DND-41 (cell line): ENCODE measurements at regions not wholly inside any gene's neighbourhood (a gene's known extent, or its start where the extent isn't known, plus 50 kb on each side); places are given as distances from the start of the nearest gene placed in this dataset.

Experiments used
- ATAC-seq: fragments of 200-7000 bp; cut with Tn5 transposase; 3 replicates; pipeline ENCODE4 v1.9.1; 2021; ENCODE audit warnings: low read depth; ENCODE audit not compliant: insufficient read depth
- DNase-seq: peaks from one replicate; pipeline ENCODE4 v3.0.0-alpha.2; 2020
- H2AFZ ChIP-seq: 2 replicates; pipeline ENCODE4 v1.6.0; 2012; ENCODE audit warnings: low read depth, low read length
- H3K27ac ChIP-seq: 2 replicates; pipeline ENCODE4 v1.5.1; 2012; ENCODE audit warnings: low read length, inconsistent platforms
- H3K27me3 ChIP-seq: fragments of 200-600 bp; sonication (generic); 2 replicates; pipeline ENCODE4 v1.6.0; 2012; ENCODE audit warnings: low read length, mild to moderate bottlenecking, inconsistent platforms; ENCODE audit not compliant: insufficient read depth, poor library complexity
- H3K36me3 ChIP-seq: 2 replicates; pipeline ENCODE4 v1.5.1; 2012; ENCODE audit warnings: low read length, inconsistent platforms; ENCODE audit not compliant: insufficient read depth
- H3K4me1 ChIP-seq: 2 replicates; pipeline ENCODE4 v1.5.1; 2012; ENCODE audit warnings: mild to moderate bottlenecking, low read length; ENCODE audit not compliant: insufficient read depth
- H3K4me2 ChIP-seq: 2 replicates; pipeline ENCODE4 v1.6.0; 2012; ENCODE audit warnings: mild to moderate bottlenecking, moderate library complexity, low read length, inconsistent platforms; ENCODE audit not compliant: insufficient read depth
- H3K4me3 ChIP-seq, 2 experiments: fragments of 200-600 bp in 1 of 2; shearing (Covaris generic) in 1 of 2; 2 replicates each; pipeline ENCODE4 v1.5.1; 2012 to 2016; ENCODE audit warnings: inconsistent platforms in 2 of 2, low read length in 2 of 2, mild to moderate bottlenecking in 2 of 2, low read depth in 1 of 2, moderate library complexity in 1 of 2
- H3K79me2 ChIP-seq: 2 replicates; pipeline ENCODE4 v1.6.0; 2012; ENCODE audit warnings: low read length, inconsistent platforms; ENCODE audit not compliant: insufficient read depth
- H3K9ac ChIP-seq: 2 replicates; pipeline ENCODE4 v1.6.0; 2012; ENCODE audit warnings: low read depth, mild to moderate bottlenecking, inconsistent platforms, low read length, moderate library complexity
- H3K9me3 ChIP-seq: 2 replicates; pipeline ENCODE4 v1.5.1; 2012; ENCODE audit warnings: low read length, moderate library complexity, mild to moderate bottlenecking, inconsistent platforms; ENCODE audit not compliant: insufficient read depth, severe bottlenecking
- H4K20me1 ChIP-seq: 2 replicates; pipeline ENCODE4 v1.6.0; 2012; ENCODE audit warnings: low read length; ENCODE audit not compliant: insufficient read depth
- EZH2 ChIP-seq: IDR thresholded peaks from 3 replicates; pipeline ENCODE4 v1.6.1; 2012; ENCODE audit warnings: borderline replicate concordance, low read depth, mild to moderate bottlenecking, moderate library complexity, low read length, inconsistent platforms; ENCODE audit not compliant: severe bottlenecking
- TF ChIP-seq, protein P1 (sequence below): IDR thresholded peaks from 2 replicates; pipeline ENCODE4 v1.5.1; 2012; ENCODE audit warnings: borderline replicate concordance, low read length, moderate library complexity, mild to moderate bottlenecking; ENCODE audit not compliant: poor library complexity, severe bottlenecking; ENCODE audit errors: extremely low read depth

DNA sequence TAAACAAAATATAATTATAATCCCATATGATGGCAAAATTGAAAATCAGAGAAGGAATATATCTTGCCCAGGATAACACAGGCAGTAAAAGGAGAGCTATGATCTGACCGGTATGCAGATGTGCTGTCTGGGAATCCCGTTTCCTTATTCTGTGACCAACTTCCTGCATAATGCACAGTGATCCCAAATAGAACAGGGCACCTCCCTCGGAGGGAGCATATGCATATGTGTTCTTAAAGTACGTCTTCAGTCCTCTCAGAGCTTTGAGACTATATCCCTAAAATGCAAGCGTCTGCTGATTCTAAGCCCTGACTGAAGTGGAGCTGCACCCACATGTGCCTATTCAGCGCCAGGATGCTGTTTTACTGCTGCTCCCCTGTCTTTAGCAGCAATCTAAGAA is 366.1 kb upstream of the PTBP2 start:
- H3K9ac ChIP-seq, result no peak overlapping the region
- no peak overlapping the region for H2AFZ ChIP-seq
- H3K9me3 ChIP-seq, result no peaks in the 10 kb centered on the region
- H3K27ac ChIP-seq, result no peak overlapping the region
- no peaks in the 10 kb centered on the region for H3K27me3 ChIP-seq
- no peaks in the 10 kb centered on the region for H3K4me1 ChIP-seq
- H3K79me2 ChIP-seq, result no peaks in the 10 kb centered on the region
- no peaks in the 10 kb centered on the region for H3K36me3 ChIP-seq
- no peak for TF ChIP-seq EZH2
- TF ChIP-seq, protein P1, sequence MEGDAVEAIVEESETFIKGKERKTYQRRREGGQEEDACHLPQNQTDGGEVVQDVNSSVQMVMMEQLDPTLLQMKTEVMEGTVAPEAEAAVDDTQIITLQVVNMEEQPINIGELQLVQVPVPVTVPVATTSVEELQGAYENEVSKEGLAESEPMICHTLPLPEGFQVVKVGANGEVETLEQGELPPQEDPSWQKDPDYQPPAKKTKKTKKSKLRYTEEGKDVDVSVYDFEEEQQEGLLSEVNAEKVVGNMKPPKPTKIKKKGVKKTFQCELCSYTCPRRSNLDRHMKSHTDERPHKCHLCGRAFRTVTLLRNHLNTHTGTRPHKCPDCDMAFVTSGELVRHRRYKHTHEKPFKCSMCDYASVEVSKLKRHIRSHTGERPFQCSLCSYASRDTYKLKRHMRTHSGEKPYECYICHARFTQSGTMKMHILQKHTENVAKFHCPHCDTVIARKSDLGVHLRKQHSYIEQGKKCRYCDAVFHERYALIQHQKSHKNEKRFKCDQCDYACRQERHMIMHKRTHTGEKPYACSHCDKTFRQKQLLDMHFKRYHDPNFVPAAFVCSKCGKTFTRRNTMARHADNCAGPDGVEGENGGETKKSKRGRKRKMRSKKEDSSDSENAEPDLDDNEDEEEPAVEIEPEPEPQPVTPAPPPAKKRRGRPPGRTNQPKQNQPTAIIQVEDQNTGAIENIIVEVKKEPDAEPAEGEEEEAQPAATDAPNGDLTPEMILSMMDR, result no peak
- H3K4me2 ChIP-seq, result no peak overlapping the region
- no peak for ATAC-seq
- H3K4me3 ChIP-seq, result no peak overlapping the region
- no peak for DNase-seq
- no peaks in the 10 kb centered on the region for H4K20me1 ChIP-seq

DNA sequence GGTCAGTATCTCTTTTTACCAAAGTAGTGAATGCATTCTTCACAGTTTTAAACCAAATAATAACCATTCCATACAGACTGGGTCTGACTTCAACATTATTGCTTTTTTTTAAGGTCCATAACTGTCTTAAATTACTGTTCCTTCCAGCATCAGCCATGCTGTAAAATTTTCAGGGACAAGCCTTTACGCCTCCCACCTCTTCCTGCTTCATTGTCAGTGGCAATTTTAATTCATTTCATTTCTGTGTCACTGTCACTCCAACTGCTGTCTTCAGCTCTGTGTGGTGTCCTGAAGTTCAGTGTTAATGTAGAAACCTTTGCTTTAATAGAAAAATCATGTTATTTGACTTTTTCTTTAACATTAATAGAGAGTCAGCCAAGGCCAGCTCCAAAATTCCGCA is 365.6 kb upstream of the PTBP2 start:
- Histone ChIP-seq H3K36me3 (no peaks in the 10 kb centered on the region), H2AFZ (no peak overlapping the region), H3K4me3 (no peak overlapping the region), H3K9me3 (no peaks in the 10 kb centered on the region), H4K20me1 (no peaks in the 10 kb centered on the region), H3K4me2 (no peak overlapping the region), H3K27ac (no peak overlapping the region), H3K79me2 (no peaks in the 10 kb centered on the region), H3K9ac (no peak overlapping the region), H3K27me3 (no peaks in the 10 kb centered on the region), H3K4me1 (no peaks in the 10 kb centered on the region)
- TF ChIP-seq, protein P1, result no peak
- no peak for TF ChIP-seq EZH2
- ATAC-seq, result no peak
- no peak for DNase-seq

DNA sequence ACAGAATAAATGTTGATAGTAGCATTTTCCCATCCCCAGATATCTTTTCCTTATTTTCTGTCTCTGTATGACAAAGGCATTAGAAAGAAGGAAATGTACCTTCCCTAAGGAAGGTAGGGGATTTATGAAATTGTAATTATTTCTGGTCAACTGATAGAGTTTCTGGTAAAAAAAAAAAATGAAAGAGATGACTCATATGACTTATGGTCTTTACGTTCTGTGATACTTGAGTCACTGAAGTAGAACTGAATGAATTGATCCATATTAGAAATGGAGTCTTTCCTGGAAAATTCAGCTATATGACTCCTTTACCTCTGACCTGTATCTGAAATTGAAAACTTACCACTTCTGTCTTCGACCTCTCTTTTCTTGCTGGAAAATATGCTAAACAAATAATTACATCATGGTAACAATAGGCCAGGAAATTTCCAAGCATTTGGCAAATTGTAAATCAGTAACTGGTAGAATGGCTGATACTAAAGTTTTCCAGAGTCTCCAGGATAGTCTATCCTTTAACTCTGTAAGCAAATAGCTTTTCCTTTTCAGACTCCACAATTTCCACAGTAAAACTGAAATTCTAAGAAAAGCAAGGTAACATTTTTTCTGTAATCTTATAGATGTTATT is 364.3 kb upstream of the PTBP2 start:
- Histone ChIP-seq H3K4me2 (no peak overlapping the region), H3K4me1 (no peaks in the 10 kb centered on the region), H3K36me3 (no peaks in the 10 kb centered on the region), H2AFZ (no peak overlapping the region), H3K9ac (no peak overlapping the region), H3K27ac (no peak overlapping the region), H3K27me3 (no peaks in the 10 kb centered on the region), H3K79me2 (no peaks in the 10 kb centered on the region), H4K20me1 (no peaks in the 10 kb centered on the region), H3K9me3 (no peaks in the 10 kb centered on the region), H3K4me3 (no peak overlapping the region)
- TF ChIP-seq EZH2, result no peak
- TF ChIP-seq, protein P1, result no peak
- DNase-seq (no peak), ATAC-seq (no peak)
